B cell (primary cell): ENCODE measurements at regions not wholly inside any gene's neighbourhood (a gene's known extent, or its start where the extent isn't known, plus 50 kb on each side); places are given as distances from the start of the nearest gene placed in this dataset.

ENCODE experiments used
- CTCF ChIP-seq: fragments of 200-600 bp; IDR thresholded peaks from one replicate; pipeline ENCODE4 v1.8.0; 2022; ENCODE audit warnings: antibody characterized with exemption, mild to moderate bottlenecking
- EZH2 ChIP-seq: IDR thresholded peaks from 2 replicates; pipeline ENCODE4 v1.6.1; 2012; ENCODE audit warnings: borderline replicate concordance, low read depth, mild to moderate bottlenecking, moderate library complexity, low read length; ENCODE audit not compliant: insufficient read depth, poor library complexity, severe bottlenecking

GRCh38 chr2:220995581-220995980, 576.5 kb downstream of the EPHA4 start:
- no peak for TF ChIP-seq CTCF
- no peak for TF ChIP-seq EZH2
